ENCODE measurements at regions not wholly inside any gene's neighbourhood (a gene's known extent, or its start where the extent isn't known, plus 50 kb on each side); places are given as distances from the start of the nearest gene placed in this dataset.

DNA sequence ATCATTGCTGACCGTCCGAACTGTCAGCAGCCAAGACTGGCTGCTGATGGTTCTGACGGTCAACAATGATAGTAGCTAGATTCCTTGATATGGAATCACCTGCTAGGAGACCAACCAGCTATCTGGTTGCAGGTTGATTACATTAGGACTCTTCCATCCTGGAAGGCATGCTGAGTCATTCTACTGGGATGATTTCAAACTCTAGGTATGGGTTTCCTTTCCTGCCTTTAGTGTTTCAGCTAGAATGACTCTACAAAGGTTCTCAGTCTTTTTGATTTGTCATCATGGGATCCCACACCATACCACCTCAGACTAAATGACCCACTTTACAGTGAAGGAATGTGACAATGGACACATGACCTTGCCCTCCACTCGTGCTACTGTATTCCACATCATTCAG lies 138.1 kb upstream of the KL start:
- no peak for TF ChIP-seq CTCF (CRISPR knock-in tag; IDR thresholded peaks at IDR 0.05)
- no peak for TF ChIP-seq MIER3 (CRISPR knock-in tag; IDR thresholded peaks at IDR 0.05; ENCODE audit: borderline replicate concordance)
- TF ChIP-seq, protein P1, sequence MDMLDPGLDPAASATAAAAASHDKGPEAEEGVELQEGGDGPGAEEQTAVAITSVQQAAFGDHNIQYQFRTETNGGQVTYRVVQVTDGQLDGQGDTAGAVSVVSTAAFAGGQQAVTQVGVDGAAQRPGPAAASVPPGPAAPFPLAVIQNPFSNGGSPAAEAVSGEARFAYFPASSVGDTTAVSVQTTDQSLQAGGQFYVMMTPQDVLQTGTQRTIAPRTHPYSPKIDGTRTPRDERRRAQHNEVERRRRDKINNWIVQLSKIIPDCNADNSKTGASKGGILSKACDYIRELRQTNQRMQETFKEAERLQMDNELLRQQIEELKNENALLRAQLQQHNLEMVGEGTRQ (IDR thresholded peaks at IDR 0.05; ENCODE audit: low read depth, low read length): no peak
- TF ChIP-seq, protein P1 (CRISPR knock-in tag; IDR thresholded peaks at IDR 0.05; ENCODE audit: borderline replicate concordance): no peak
- TF ChIP-seq, protein P2, sequence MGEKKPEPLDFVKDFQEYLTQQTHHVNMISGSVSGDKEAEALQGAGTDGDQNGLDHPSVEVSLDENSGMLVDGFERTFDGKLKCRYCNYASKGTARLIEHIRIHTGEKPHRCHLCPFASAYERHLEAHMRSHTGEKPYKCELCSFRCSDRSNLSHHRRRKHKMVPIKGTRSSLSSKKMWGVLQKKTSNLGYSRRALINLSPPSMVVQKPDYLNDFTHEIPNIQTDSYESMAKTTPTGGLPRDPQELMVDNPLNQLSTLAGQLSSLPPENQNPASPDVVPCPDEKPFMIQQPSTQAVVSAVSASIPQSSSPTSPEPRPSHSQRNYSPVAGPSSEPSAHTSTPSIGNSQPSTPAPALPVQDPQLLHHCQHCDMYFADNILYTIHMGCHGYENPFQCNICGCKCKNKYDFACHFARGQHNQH (CRISPR knock-in tag; IDR thresholded peaks at IDR 0.05): no peak

Measured in HepG2 (cell line).